HCT116 (cell line): ENCODE measurements at regions not wholly inside any gene's neighbourhood (a gene's known extent, or its start where the extent isn't known, plus 50 kb on each side); places are given as distances from the start of the nearest gene placed in this dataset.

Experiments
- ATAC-seq: fragments of 200-7000 bp; cut with Tn5 transposase; 2 replicates; pipeline ENCODE4 v1.9.1; 2020; ENCODE audit warnings: mild to moderate bottlenecking, moderate library complexity
- BruUV-seq: library from RNA; stranded (reverse); fragments of 400-500 nt; replicated peaks from 2 replicates; lab custom pipeline; 2021; lab: Mats Ljungman, UMichigan
- CTCF ChIA-PET: fragments of 300-600 bp; sonication (Branson Sonifier 250); formaldehyde crosslinking; loops from one replicate; lab custom pipeline; 2021; ENCODE audit warnings: antibody characterized with exemption; lab: Charles Lee
- POLR2A ChIA-PET: fragments of 300-600, 350-600 bp; sonication (Branson Sonifier 250); formaldehyde crosslinking; loops from one replicate; lab custom pipeline; 2021; ENCODE audit warnings: antibody characterized with exemption; lab: Charles Lee
- RAD21 ChIA-PET, 2 experiments: fragments of 300-600 bp; sonication (Branson Sonifier 250); formaldehyde crosslinking; loops; one replicate each; lab custom pipeline; 2023; ENCODE audit warnings: low total read pairs in 2 of 2; ENCODE audit not compliant: uncharacterized antibody in 2 of 2, unreplicated experiment in 2 of 2, low non-redundant PET in 1 of 2; lab: Charles Lee
- DNase-seq: peaks from one replicate; pipeline ENCODE4 v3.0.0-alpha.2; 2010; ENCODE audit warnings: low read depth, low spot score
- H2AFZ ChIP-seq: fragments of 200-600 bp; shearing (Covaris generic), sonication (generic); 2 replicates; pipeline ENCODE4 v1.6.1; 2017; ENCODE audit warnings: low read depth, mixed run types, mixed read lengths, antibody characterized with exemption, low read length; ENCODE audit not compliant: poor library complexity, severe bottlenecking
- H3K27ac ChIP-seq: 2 replicates; pipeline ENCODE4 v1.5.1; 2012; ENCODE audit warnings: low read depth, low read length
- H3K27me3 ChIP-seq: fragments of 200-600 bp; sonication (generic); 2 replicates; pipeline ENCODE4 v1.6.1; 2016; ENCODE audit warnings: mixed run types, low read length, mixed read lengths; ENCODE audit not compliant: insufficient read depth
- H3K36me3 ChIP-seq, 2 experiments: fragments of 200-500 bp in 1 of 2; fragments of 200-600 bp in 1 of 2; sonication (Bioruptor generic) in 1 of 2; sonication (generic) in 1 of 2; 2 replicates each; pipeline versions ENCODE4 v1.5.1 to v1.6.1; 2014 to 2016; ENCODE audit warnings: low read length in 2 of 2, inconsistent platforms in 1 of 2, mixed read lengths in 1 of 2, mixed run types in 1 of 2; ENCODE audit not compliant: insufficient read depth in 2 of 2, control insufficient read depth in 1 of 2
- H3K4me1 ChIP-seq, 2 experiments: fragments of 200-600 bp in 1 of 2; sonication (generic) in 1 of 2; 2 replicates each; pipeline versions ENCODE4 v1.5.1 to v1.6.1; 2012 to 2017; ENCODE audit warnings: low read length in 2 of 2, inconsistent platforms in 1 of 2, mild to moderate bottlenecking in 1 of 2, mixed read lengths in 1 of 2, mixed run types in 1 of 2, moderate library complexity in 1 of 2; ENCODE audit not compliant: insufficient read depth in 2 of 2, control insufficient read depth in 1 of 2
- H3K4me2 ChIP-seq: fragments of 200-600 bp; sonication (generic); 2 replicates; pipeline ENCODE4 v1.6.1; 2017; ENCODE audit warnings: mixed run types, low read length, mixed read lengths
- H3K4me3 ChIP-seq, 2 experiments: fragments of 200-600 bp in 1 of 2; sonication (generic) in 1 of 2; replicated peaks in 1 of 2; 2 replicates each; pipeline ENCODE4 v1.5.1; 2011 to 2016; ENCODE audit warnings: low read length in 2 of 2, control low read depth in 1 of 2, low read depth in 1 of 2, mild to moderate bottlenecking in 1 of 2, mixed read lengths in 1 of 2, mixed run types in 1 of 2
- H3K79me2 ChIP-seq: fragments of 200-600 bp; sonication (generic); 2 replicates; pipeline ENCODE4 v1.6.1; 2017; ENCODE audit warnings: mild to moderate bottlenecking, mixed run types, low read length, moderate library complexity, mixed read lengths; ENCODE audit not compliant: insufficient read depth
- H3K9ac ChIP-seq: fragments of 200-600 bp; sonication (generic); 2 replicates; pipeline ENCODE4 v1.6.1; 2016; ENCODE audit warnings: low read length, mixed read lengths
- H3K9me2 ChIP-seq: fragments of 200-600 bp; sonication (generic), shearing (Covaris generic); 2 replicates; pipeline ENCODE4 v1.6.1; 2017; ENCODE audit warnings: mixed run types, mild to moderate bottlenecking, moderate library complexity; ENCODE audit not compliant: insufficient read depth
- H3K9me3 ChIP-seq, 2 experiments: fragments of 200-500 bp in 1 of 2; fragments of 200-600 bp in 1 of 2; sonication (Bioruptor generic) in 1 of 2; sonication (generic) in 1 of 2; 2 replicates each; pipeline ENCODE4 v1.6.1; 2014 to 2017; ENCODE audit warnings: low read length in 2 of 2, mixed read lengths in 2 of 2, inconsistent platforms in 1 of 2, low read depth in 1 of 2, mild to moderate bottlenecking in 1 of 2, mixed run types in 1 of 2, moderate library complexity in 1 of 2; ENCODE audit not compliant: control insufficient read depth in 1 of 2, insufficient read depth in 1 of 2
- H4K20me1 ChIP-seq: fragments of 200-600 bp; sonication (generic), shearing (Covaris generic); 2 replicates; pipeline ENCODE4 v1.6.1; 2017; ENCODE audit warnings: mixed run types, mild to moderate bottlenecking, moderate library complexity; ENCODE audit not compliant: insufficient read depth
- CEBPB ChIP-seq: IDR thresholded peaks from 2 replicates; pipeline ENCODE4 v1.6.1; 2012; ENCODE audit warnings: low read depth
- ELF1 ChIP-seq: IDR thresholded peaks from 2 replicates; pipeline ENCODE4 v1.6.1; 2012; ENCODE audit warnings: low read depth, borderline replicate concordance
- EZH2 ChIP-seq: fragments of 200-600 bp; sonication (generic); IDR thresholded peaks from 2 replicates; pipeline ENCODE4 v1.6.1; 2017; ENCODE audit warnings: antibody characterized with exemption, mixed run types
- JUND ChIP-seq: IDR thresholded peaks from 2 replicates; pipeline ENCODE4 v1.6.1; 2012
- POLR2AphosphoS5 ChIP-seq: IDR thresholded peaks from 2 replicates; pipeline ENCODE4 v1.6.1; 2011; ENCODE audit warnings: mild to moderate bottlenecking, low read depth, low read length, moderate library complexity
- RAD21 ChIP-seq: IDR thresholded peaks from 2 replicates; pipeline ENCODE4 v1.6.1; 2012; ENCODE audit warnings: low read depth, mild to moderate bottlenecking
- SRF ChIP-seq: IDR thresholded peaks from 2 replicates; pipeline ENCODE4 v1.6.1; 2012; ENCODE audit warnings: low read depth
- ZBTB33 ChIP-seq: IDR thresholded peaks from 2 replicates; pipeline ENCODE4 v1.6.1; 2011; ENCODE audit warnings: mild to moderate bottlenecking, low read length, moderate library complexity; ENCODE audit not compliant: insufficient replicate concordance; ENCODE audit errors: extremely low read depth
- ZNF274 ChIP-seq: fragments of 200-500 bp; sonication (Bioruptor generic); IDR thresholded peaks from 2 replicates; pipeline ENCODE4 v1.6.1; 2014; ENCODE audit warnings: mild to moderate bottlenecking, low read depth, low read length, inconsistent platforms
- intact Hi-C: fragments of 100-400 bp; cut with micrococcal nuclease; formaldehyde crosslinking; loops from 2 replicates; pipeline ENCODE4 v1.10.0; 2022
- TF ChIP-seq, protein P1 (sequence below): IDR thresholded peaks from 2 replicates; pipeline ENCODE4 v1.6.1; 2012; ENCODE audit warnings: low read depth

DNA sequence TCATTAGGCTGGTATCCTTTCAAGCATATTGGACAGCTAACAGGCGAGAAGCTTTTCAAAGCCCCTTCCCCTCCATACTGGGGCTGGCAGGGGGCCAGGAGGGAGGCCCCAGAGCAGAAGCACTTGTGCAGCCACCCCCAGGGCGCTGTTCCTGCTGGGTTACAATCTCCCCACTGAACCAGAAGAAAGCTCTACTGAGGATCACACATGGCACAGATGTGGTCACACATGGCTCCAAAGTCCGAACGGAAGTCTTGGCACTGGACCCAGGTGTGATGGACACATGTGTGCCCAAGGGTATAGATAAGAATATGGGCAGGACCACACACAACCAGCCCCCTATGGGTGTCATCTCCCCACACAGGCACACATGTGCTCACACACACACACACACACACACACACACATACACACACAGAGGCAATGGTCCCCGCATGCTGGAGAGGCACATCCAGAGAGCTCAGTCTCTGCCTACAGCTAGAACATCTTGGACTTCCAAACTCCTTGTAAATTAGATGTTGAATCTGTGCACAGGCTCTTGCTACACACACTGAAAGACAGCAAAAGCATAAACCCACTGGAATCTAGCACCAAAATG, 56.4 kb downstream of the TTC32 start:
- no peaks in the 10 kb centered on the region for H3K9me3 ChIP-seq
- RAD21 ChIA-PET: no interaction called here
- no peaks in the 10 kb centered on the region for H4K20me1 ChIP-seq
- POLR2A ChIA-PET: no interaction called here
- H2AFZ ChIP-seq: no peak overlapping the region
- H3K4me3 ChIP-seq: no peak overlapping the region
- H3K27me3 ChIP-seq: peaks cover 15% of the 10 kb centered on the region; the same call in 1 of the 2 replicates
- BruUV-seq: no TSS peak
- H3K79me2 ChIP-seq: no peaks in the 10 kb centered on the region
- CTCF ChIA-PET: no interaction called here
- no peaks in the 10 kb centered on the region for H3K4me1 ChIP-seq
- H3K9ac ChIP-seq: no peak overlapping the region
- no peak overlapping the region for H3K4me2 ChIP-seq
- H3K36me3 ChIP-seq: no peaks in the 10 kb centered on the region
- DNase-seq: no peak
- TF ChIP-seq SRF (no peak), POLR2AphosphoS5 (no peak), JUND (no peak), ZNF274 (no peak), ELF1 (no peak), EZH2 (no peak), RAD21 (no peak), CEBPB (no peak), ZBTB33 (no peak)
- TF ChIP-seq, protein P1, sequence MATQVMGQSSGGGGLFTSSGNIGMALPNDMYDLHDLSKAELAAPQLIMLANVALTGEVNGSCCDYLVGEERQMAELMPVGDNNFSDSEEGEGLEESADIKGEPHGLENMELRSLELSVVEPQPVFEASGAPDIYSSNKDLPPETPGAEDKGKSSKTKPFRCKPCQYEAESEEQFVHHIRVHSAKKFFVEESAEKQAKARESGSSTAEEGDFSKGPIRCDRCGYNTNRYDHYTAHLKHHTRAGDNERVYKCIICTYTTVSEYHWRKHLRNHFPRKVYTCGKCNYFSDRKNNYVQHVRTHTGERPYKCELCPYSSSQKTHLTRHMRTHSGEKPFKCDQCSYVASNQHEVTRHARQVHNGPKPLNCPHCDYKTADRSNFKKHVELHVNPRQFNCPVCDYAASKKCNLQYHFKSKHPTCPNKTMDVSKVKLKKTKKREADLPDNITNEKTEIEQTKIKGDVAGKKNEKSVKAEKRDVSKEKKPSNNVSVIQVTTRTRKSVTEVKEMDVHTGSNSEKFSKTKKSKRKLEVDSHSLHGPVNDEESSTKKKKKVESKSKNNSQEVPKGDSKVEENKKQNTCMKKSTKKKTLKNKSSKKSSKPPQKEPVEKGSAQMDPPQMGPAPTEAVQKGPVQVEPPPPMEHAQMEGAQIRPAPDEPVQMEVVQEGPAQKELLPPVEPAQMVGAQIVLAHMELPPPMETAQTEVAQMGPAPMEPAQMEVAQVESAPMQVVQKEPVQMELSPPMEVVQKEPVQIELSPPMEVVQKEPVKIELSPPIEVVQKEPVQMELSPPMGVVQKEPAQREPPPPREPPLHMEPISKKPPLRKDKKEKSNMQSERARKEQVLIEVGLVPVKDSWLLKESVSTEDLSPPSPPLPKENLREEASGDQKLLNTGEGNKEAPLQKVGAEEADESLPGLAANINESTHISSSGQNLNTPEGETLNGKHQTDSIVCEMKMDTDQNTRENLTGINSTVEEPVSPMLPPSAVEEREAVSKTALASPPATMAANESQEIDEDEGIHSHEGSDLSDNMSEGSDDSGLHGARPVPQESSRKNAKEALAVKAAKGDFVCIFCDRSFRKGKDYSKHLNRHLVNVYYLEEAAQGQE: no peak
- ATAC-seq: no peak
- intact Hi-C loops: no loop called here
- no peaks in the 10 kb centered on the region for H3K9me2 ChIP-seq
- no peak overlapping the region for H3K27ac ChIP-seq
